Hepatocyte (in vitro differentiated cells): ENCODE measurements at regions not wholly inside any gene's neighbourhood (a gene's known extent, or its start where the extent isn't known, plus 50 kb on each side); places are given as distances from the start of the nearest gene placed in this dataset.

ENCODE experiments used
- EZH2 ChIP-seq: fragments of 200-600 bp; sonication (generic); IDR thresholded peaks from 2 replicates; pipeline ENCODE4 v1.6.1; 2016; ENCODE audit warnings: antibody characterized with exemption, mild to moderate bottlenecking, borderline replicate concordance
- TF ChIP-seq, protein P1 (sequence below): fragments of 200-600 bp; sonication (generic); IDR thresholded peaks from 2 replicates; pipeline ENCODE4 v1.5.1; 2016; ENCODE audit warnings: antibody characterized with exemption, mild to moderate bottlenecking; ENCODE audit not compliant: poor library complexity

DNA sequence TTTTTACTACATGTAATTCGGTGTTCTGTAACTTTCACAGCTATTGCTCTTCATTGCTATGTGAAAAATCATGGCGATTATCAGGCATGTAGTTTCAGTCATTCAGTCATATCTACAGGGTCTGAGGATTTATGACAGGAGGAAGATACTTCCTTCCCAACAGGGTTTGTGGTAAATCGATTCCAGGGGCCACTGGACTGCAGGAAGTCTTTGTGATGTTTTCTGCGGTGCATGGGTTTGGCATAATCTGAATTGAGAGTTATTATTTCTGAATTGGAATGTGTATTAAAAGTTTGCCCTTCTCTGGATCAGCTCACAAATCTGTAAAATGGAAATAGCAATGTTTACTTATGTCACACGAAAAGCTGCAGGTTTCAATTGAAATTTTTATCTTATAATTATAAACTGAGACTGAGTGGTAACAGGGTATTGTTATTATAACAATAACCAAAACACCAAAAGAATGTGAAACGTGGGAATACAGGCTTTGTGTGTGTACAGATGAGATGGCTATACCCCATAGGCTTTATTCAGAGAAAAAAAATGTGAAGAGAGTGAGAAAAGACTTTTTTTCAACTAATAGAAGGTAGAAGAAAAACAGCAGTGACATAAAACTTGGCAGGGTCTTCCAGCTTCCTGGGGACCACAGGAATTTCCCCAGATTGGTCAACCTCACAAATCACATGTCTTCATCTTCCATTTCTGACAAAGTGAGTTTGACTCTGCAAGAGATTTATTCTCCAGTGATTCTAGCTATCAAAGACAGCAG is 307.7 kb upstream of the NFE2L3 start:
- TF ChIP-seq, protein P1, sequence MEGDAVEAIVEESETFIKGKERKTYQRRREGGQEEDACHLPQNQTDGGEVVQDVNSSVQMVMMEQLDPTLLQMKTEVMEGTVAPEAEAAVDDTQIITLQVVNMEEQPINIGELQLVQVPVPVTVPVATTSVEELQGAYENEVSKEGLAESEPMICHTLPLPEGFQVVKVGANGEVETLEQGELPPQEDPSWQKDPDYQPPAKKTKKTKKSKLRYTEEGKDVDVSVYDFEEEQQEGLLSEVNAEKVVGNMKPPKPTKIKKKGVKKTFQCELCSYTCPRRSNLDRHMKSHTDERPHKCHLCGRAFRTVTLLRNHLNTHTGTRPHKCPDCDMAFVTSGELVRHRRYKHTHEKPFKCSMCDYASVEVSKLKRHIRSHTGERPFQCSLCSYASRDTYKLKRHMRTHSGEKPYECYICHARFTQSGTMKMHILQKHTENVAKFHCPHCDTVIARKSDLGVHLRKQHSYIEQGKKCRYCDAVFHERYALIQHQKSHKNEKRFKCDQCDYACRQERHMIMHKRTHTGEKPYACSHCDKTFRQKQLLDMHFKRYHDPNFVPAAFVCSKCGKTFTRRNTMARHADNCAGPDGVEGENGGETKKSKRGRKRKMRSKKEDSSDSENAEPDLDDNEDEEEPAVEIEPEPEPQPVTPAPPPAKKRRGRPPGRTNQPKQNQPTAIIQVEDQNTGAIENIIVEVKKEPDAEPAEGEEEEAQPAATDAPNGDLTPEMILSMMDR = no peak
- TF ChIP-seq EZH2 = no peak
